H1 (cell line): ENCODE measurements at regions not wholly inside any gene's neighbourhood (a gene's known extent, or its start where the extent isn't known, plus 50 kb on each side); places are given as distances from the start of the nearest gene placed in this dataset.

Experiments used
- CTCF ChIA-PET: fragments of 300-600 bp; sonication (Branson Sonifier 250); formaldehyde crosslinking; loops from one replicate; lab custom pipeline; 2021; ENCODE audit not compliant: partially characterized antibody; lab: Charles Lee
- POLR2A ChIA-PET: fragments of 300-600 bp; sonication (Branson Sonifier 250); formaldehyde crosslinking; loops from one replicate; lab custom pipeline; 2021; ENCODE audit warnings: inconsistent platforms; ENCODE audit not compliant: partially characterized antibody; lab: Charles Lee
- DNase-seq, 2 experiments: peaks; one replicate each; pipeline versions ENCODE4 v3.0.0 to v3.0.0-alpha.2; 2010 to 2022; ENCODE audit warnings: low spot score in 2 of 2, low read depth in 1 of 2, mixed read lengths in 1 of 2
- FAIRE-seq: peaks from 2 replicates; lab custom pipeline; 2011; peaks lifted over from hg19 to GRCh38; lab: Jason Lieb, UNC
- H2AFZ ChIP-seq: 2 replicates; pipeline ENCODE4 v1.8.1; 2012; ENCODE audit warnings: low read length, inconsistent platforms
- H2AK5ac ChIP-seq: 2 replicates; pipeline ENCODE4 v1.6.1; 2013; ENCODE audit warnings: low read depth, low read length
- H2BK120ac ChIP-seq: replicated peaks from 2 replicates; pipeline ENCODE3; 2013; ENCODE audit warnings: low read depth, low read length, inconsistent platforms
- H2BK12ac ChIP-seq: 2 replicates; pipeline ENCODE4 v1.6.1; 2013; ENCODE audit warnings: low read depth, low read length
- H2BK15ac ChIP-seq: 2 replicates; pipeline ENCODE4 v1.6.1; 2013; ENCODE audit warnings: low read length
- H2BK20ac ChIP-seq: 2 replicates; pipeline ENCODE4 v1.6.1; 2013; ENCODE audit warnings: low read length
- H2BK5ac ChIP-seq: 2 replicates; pipeline ENCODE4 v1.6.1; 2013; ENCODE audit warnings: low read depth, low read length
- H3K14ac ChIP-seq: 2 replicates; pipeline ENCODE4 v1.6.1; 2013; ENCODE audit warnings: inconsistent platforms; ENCODE audit not compliant: insufficient read length
- H3K18ac ChIP-seq: 2 replicates; pipeline ENCODE4 v1.6.1; 2013; ENCODE audit warnings: low read length; ENCODE audit errors: extremely low read depth
- H3K23ac ChIP-seq: 2 replicates; pipeline ENCODE4 v1.6.1; 2013; ENCODE audit warnings: inconsistent platforms; ENCODE audit not compliant: insufficient read length
- H3K23me2 ChIP-seq: 2 replicates; pipeline ENCODE4 v1.6.1; 2013; ENCODE audit warnings: low read depth, low read length
- H3K27ac ChIP-seq: 2 replicates; pipeline ENCODE4 v1.6.1; 2011; ENCODE audit warnings: low read depth, low read length, inconsistent platforms
- H3K27me3 ChIP-seq, 4 experiments: replicated peaks in 1 of 4; 1 replicate in 1 of 4; 2 replicates in 3 of 4; pipeline versions ENCODE4 v1.6.1 to v1.8.1; 2011 to 2013; ENCODE audit warnings: low read length in 3 of 4, mild to moderate bottlenecking in 3 of 4, inconsistent platforms in 2 of 4, mixed read lengths in 2 of 4, moderate library complexity in 1 of 4; ENCODE audit not compliant: control insufficient read depth in 3 of 4, insufficient read depth in 3 of 4; ENCODE audit errors: extremely low read depth in 1 of 4
- H3K36me3 ChIP-seq, 4 experiments: 2 replicates each; pipeline versions ENCODE4 v1.6.1 to v1.8.1; 2011 to 2013; ENCODE audit warnings: mild to moderate bottlenecking in 4 of 4, low read length in 3 of 4, moderate library complexity in 2 of 4, control low read depth in 1 of 4, inconsistent platforms in 1 of 4; ENCODE audit not compliant: insufficient read depth in 4 of 4, control insufficient read depth in 2 of 4
- H3K4ac ChIP-seq: replicated peaks from 2 replicates; pipeline ENCODE3; 2013; ENCODE audit warnings: low read length, low read depth, mixed read lengths, inconsistent platforms; ENCODE audit not compliant: insufficient read length
- H3K4me1 ChIP-seq, 4 experiments: replicated peaks in 1 of 4; 1 replicate in 1 of 4; 2 replicates in 3 of 4; pipeline versions ENCODE4 v1.6.1 to v1.8.1; 2011 to 2013; ENCODE audit warnings: low read length in 3 of 4, inconsistent platforms in 2 of 4, mixed read lengths in 1 of 4; ENCODE audit not compliant: insufficient read depth in 4 of 4, control insufficient read depth in 3 of 4
- H3K4me2 ChIP-seq, 2 experiments: 2 replicates each; pipeline versions ENCODE4 v1.6.1 to v1.8.1; 2011 to 2013; ENCODE audit warnings: low read depth in 2 of 2, low read length in 2 of 2, control low read depth in 1 of 2, inconsistent platforms in 1 of 2, mild to moderate bottlenecking in 1 of 2; ENCODE audit not compliant: insufficient read depth in 1 of 2
- H3K4me3 ChIP-seq, 4 experiments: fragments of 200-600, 300-600 bp in 1 of 4; sonication (generic), shearing (Covaris generic), sonication (Bioruptor Twin) in 1 of 4; 2 replicates each; pipeline versions ENCODE4 v1.5.1 to v1.8.1; 2011 to 2016; ENCODE audit warnings: low read length in 4 of 4, low read depth in 3 of 4, control low read depth in 2 of 4, inconsistent platforms in 2 of 4, mild to moderate bottlenecking in 2 of 4, mixed read lengths in 1 of 4, moderate library complexity in 1 of 4; ENCODE audit not compliant: insufficient read depth in 2 of 4; ENCODE audit errors: extremely low read depth in 1 of 4
- H3K56ac ChIP-seq: replicated peaks from 2 replicates; pipeline ENCODE3; 2013; ENCODE audit warnings: low read depth, mild to moderate bottlenecking, mixed read lengths, low read length, inconsistent platforms; ENCODE audit not compliant: insufficient read length
- H3K79me1 ChIP-seq: 2 replicates; pipeline ENCODE4 v1.6.1; 2013; ENCODE audit warnings: low read depth, low read length, control low read depth
- H3K79me2 ChIP-seq, 2 experiments: 2 replicates each; pipeline versions ENCODE4 v1.6.1 to v1.8.1; 2012 to 2013; ENCODE audit warnings: low read length in 2 of 2, mild to moderate bottlenecking in 2 of 2, inconsistent platforms in 1 of 2; ENCODE audit not compliant: insufficient read depth in 2 of 2, control insufficient read depth in 1 of 2
- H3K9ac ChIP-seq, 4 experiments: replicated peaks in 1 of 4; 1 replicate in 1 of 4; 2 replicates in 3 of 4; pipeline versions ENCODE4 v1.6.1 to v1.8.1; 2011 to 2013; ENCODE audit warnings: low read depth in 3 of 4, low read length in 3 of 4, control low read depth in 2 of 4, mild to moderate bottlenecking in 2 of 4, moderate library complexity in 2 of 4, inconsistent platforms in 1 of 4; ENCODE audit errors: extremely low read depth in 1 of 4
- H3K9me3 ChIP-seq, 2 experiments: 2 replicates each; pipeline versions ENCODE4 v1.6.1 to v1.8.1; 2012 to 2013; ENCODE audit warnings: mild to moderate bottlenecking in 2 of 2, moderate library complexity in 2 of 2, control low read depth in 1 of 2, inconsistent platforms in 1 of 2, low read depth in 1 of 2, low read length in 1 of 2, mixed read lengths in 1 of 2; ENCODE audit not compliant: insufficient read depth in 2 of 2
- H4K20me1 ChIP-seq, 2 experiments: replicated peaks in 1 of 2; 2 replicates each; pipeline versions ENCODE3 to v1.8.1; 2011 to 2013; ENCODE audit warnings: inconsistent platforms in 2 of 2, low read length in 2 of 2, mild to moderate bottlenecking in 1 of 2; ENCODE audit not compliant: insufficient read depth in 2 of 2, control insufficient read depth in 1 of 2
- H4K5ac ChIP-seq: 2 replicates; pipeline ENCODE4 v1.6.1; 2013; ENCODE audit warnings: low read length, low read depth, mixed read lengths, inconsistent platforms; ENCODE audit not compliant: insufficient read length
- H4K8ac ChIP-seq: 2 replicates; pipeline ENCODE4 v1.8.0; 2013; ENCODE audit warnings: mild to moderate bottlenecking, moderate library complexity, low read length, inconsistent platforms; ENCODE audit not compliant: insufficient read depth; ENCODE audit errors: extremely low read depth
- H4K91ac ChIP-seq: replicated peaks from 2 replicates; pipeline ENCODE3; 2013; ENCODE audit warnings: low read length, mixed read lengths, inconsistent platforms; ENCODE audit not compliant: insufficient read length
- EP300 ChIP-seq, 2 experiments: IDR thresholded peaks; 1 replicate in 1 of 2; 2 replicates in 1 of 2; pipeline ENCODE4 v1.6.1; 2011 to 2012; ENCODE audit warnings: low read depth in 2 of 2, low read length in 2 of 2, mild to moderate bottlenecking in 2 of 2, borderline replicate concordance in 1 of 2, inconsistent platforms in 1 of 2, moderate library complexity in 1 of 2
- FOSL1 ChIP-seq: IDR thresholded peaks from 2 replicates; pipeline ENCODE4 v1.6.1; 2011; ENCODE audit warnings: mild to moderate bottlenecking, low read depth, low read length, moderate library complexity; ENCODE audit not compliant: insufficient read depth
- KDM4A ChIP-seq: IDR thresholded peaks from one replicate; pipeline ENCODE4 v1.7.1; 2012; ENCODE audit warnings: low read depth, mild to moderate bottlenecking, moderate library complexity, low read length, inconsistent platforms; ENCODE audit not compliant: severe bottlenecking
- RAD21 ChIP-seq, 2 experiments: IDR thresholded peaks in 1 of 2; conservative IDR thresholded peaks in 1 of 2; 2 replicates each; pipeline ENCODE4 v1.6.1; 2011; ENCODE audit warnings: low read depth in 2 of 2, low read length in 2 of 2, improper control_type of control experiment in 1 of 2, inconsistent platforms in 1 of 2, mild to moderate bottlenecking in 1 of 2, moderate library complexity in 1 of 2
- RFX5 ChIP-seq: IDR thresholded peaks from 2 replicates; pipeline ENCODE4 v1.6.1; 2011; ENCODE audit warnings: low read depth, low read length, improper control_type of control experiment, borderline replicate concordance
- SIN3A ChIP-seq, 2 experiments: IDR thresholded peaks in 1 of 2; conservative IDR thresholded peaks in 1 of 2; 2 replicates each; pipeline ENCODE4 v1.6.1; 2011 to 2012; ENCODE audit warnings: low read length in 2 of 2, improper control_type of control experiment in 1 of 2, low read depth in 1 of 2, mild to moderate bottlenecking in 1 of 2
- SRF ChIP-seq: IDR thresholded peaks from 2 replicates; pipeline ENCODE4 v1.6.1; 2011; ENCODE audit warnings: mild to moderate bottlenecking, low read depth, low read length, moderate library complexity
- TAF1 ChIP-seq: IDR thresholded peaks from 2 replicates; pipeline ENCODE4 v1.6.1; 2011; ENCODE audit warnings: mild to moderate bottlenecking, low read depth, low read length
- WGBS, 2 experiments: shearing (Covaris generic) in 1 of 2; methylation state at CpG; one replicate each; pipeline versions ENCODE4 v1.1.6 to v1.1.7; 2013 to 2015; ENCODE audit warnings: low lambda C conversion rate in 2 of 2, mixed read lengths in 2 of 2, inconsistent platforms in 1 of 2, low coverage in 1 of 2, missing lambda C conversion rate in 1 of 2; ENCODE audit not compliant: insufficient replicate concordance in 2 of 2, insufficient coverage in 1 of 2, insufficient read length in 1 of 2; ENCODE audit errors: extremely low coverage in 1 of 2, missing lambda C conversion rate in 1 of 2; 5-methylcytosine and 5-hydroxymethylcytosine counted together
- TF ChIP-seq, protein P1 (sequence below): IDR thresholded peaks from 2 replicates; pipeline ENCODE4 v1.6.1; 2012; ENCODE audit warnings: low read length, inconsistent platforms
- TF ChIP-seq, protein P2 (sequence below): IDR thresholded peaks from 2 replicates; pipeline ENCODE4 v1.6.1; 2012; ENCODE audit warnings: inconsistent platforms
- TF ChIP-seq, protein P3 (sequence below): IDR thresholded peaks from 2 replicates; pipeline ENCODE4 v1.6.1; 2012; ENCODE audit warnings: inconsistent platforms

DNA sequence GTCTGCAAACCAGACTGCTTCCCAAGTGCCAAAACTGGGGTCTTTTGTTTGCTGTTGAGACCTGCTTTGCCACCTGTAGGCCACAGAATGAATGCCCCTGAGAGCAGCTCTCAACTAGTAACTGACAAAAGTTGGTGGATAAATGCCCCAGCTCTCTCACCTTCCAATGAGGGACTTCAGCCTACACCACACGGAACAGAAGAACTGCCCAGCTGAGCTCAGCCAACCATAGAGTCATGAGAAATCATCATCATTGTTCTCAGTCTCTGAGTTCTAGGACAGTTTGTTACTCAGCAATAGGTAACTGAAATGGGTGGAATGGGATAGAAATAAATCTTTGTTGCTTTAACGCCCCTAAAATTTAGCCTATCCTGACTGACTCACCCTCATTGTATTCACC is 59.1 kb upstream of the MRI1 start:
- Histone ChIP-seq H3K79me1 (no peaks in the 10 kb centered on the region), H2BK15ac (no peak overlapping the region), H3K79me2 (no peaks in the 10 kb centered on the region), H3K4ac (no peak overlapping the region), H3K9me3 (peaks cover 6 to 7% of the 10 kb centered on the region in 2 experiments; a peak in 3 of 4 replicates), H3K9ac (no peak overlapping the region), H3K18ac (no peak overlapping the region), H2BK12ac (no peak overlapping the region), H3K23me2 (no peaks in the 10 kb centered on the region), H4K20me1 (no peaks in the 10 kb centered on the region), H3K36me3 (no peaks in the 10 kb centered on the region), H3K56ac (no peak overlapping the region), H3K4me2 (no peak overlapping the region), H3K27ac (no peak overlapping the region), H4K8ac (no peak overlapping the region), H3K4me3 (no peak overlapping the region), H3K4me1 (no peaks in the 10 kb centered on the region), H4K91ac (no peak overlapping the region), H2AFZ (no peak overlapping the region), H2AK5ac (no peak overlapping the region), H3K14ac (no peak overlapping the region), H2BK20ac (no peak overlapping the region), H3K23ac (no peak overlapping the region), H2BK5ac (no peak overlapping the region), H3K27me3 (no peaks in the 10 kb centered on the region), H2BK120ac (no peak overlapping the region), H4K5ac (no peak overlapping the region)
- no peak for FAIRE-seq
- no peak for DNase-seq
- POLR2A ChIA-PET, result no interaction called here
- WGBS, 2 experiments, result 87% methylated on average over 2 of the region's 2 CpGs; no CpG with 5 or more reads in 1 of the 2 experiments
- CTCF ChIA-PET, result no interaction called here
- TF ChIP-seq SIN3A (conservative IDR thresholded peaks at IDR 0.05 in 1 of 2, IDR thresholded peaks at IDR 0.05 in 1 of 2; ENCODE audit: low read depth in 1 of 2, low read length in 2 of 2) (no peak), KDM4A (no peak), RAD21 (IDR thresholded peaks at IDR 0.05 in 1 of 2, conservative IDR thresholded peaks at IDR 0.05 in 1 of 2; ENCODE audit: low read depth in 2 of 2, low read length in 2 of 2) (no peak), EP300 (IDR thresholded peaks at IDR 0.05; ENCODE audit: borderline replicate concordance in 1 of 2, low read depth in 2 of 2, low read length in 2 of 2) (no peak), RFX5 (no peak), SRF (no peak), TAF1 (no peak), FOSL1 (no peak)
- TF ChIP-seq, protein P1, sequence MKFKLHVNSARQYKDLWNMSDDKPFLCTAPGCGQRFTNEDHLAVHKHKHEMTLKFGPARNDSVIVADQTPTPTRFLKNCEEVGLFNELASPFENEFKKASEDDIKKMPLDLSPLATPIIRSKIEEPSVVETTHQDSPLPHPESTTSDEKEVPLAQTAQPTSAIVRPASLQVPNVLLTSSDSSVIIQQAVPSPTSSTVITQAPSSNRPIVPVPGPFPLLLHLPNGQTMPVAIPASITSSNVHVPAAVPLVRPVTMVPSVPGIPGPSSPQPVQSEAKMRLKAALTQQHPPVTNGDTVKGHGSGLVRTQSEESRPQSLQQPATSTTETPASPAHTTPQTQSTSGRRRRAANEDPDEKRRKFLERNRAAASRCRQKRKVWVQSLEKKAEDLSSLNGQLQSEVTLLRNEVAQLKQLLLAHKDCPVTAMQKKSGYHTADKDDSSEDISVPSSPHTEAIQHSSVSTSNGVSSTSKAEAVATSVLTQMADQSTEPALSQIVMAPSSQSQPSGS, result no peak
- TF ChIP-seq, protein P2, sequence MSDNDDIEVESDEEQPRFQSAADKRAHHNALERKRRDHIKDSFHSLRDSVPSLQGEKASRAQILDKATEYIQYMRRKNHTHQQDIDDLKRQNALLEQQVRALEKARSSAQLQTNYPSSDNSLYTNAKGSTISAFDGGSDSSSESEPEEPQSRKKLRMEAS, result no peak
- TF ChIP-seq, protein P3, sequence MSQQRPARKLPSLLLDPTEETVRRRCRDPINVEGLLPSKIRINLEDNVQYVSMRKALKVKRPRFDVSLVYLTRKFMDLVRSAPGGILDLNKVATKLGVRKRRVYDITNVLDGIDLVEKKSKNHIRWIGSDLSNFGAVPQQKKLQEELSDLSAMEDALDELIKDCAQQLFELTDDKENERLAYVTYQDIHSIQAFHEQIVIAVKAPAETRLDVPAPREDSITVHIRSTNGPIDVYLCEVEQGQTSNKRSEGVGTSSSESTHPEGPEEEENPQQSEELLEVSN, result no peak
